NCI-H524 (cell line): ENCODE measurements at regions not wholly inside any gene's neighbourhood (a gene's known extent, or its start where the extent isn't known, plus 50 kb on each side); places are given as distances from the start of the nearest gene placed in this dataset.

Experiments used
- DNase-seq, 2 experiments: peaks; one replicate each; lab custom pipeline; 2025; lab: John Stamatoyannopoulos, UW

- no peak for DNase-seq
Measured at GRCh38 chr4:134337574-134337973, 136.0 kb upstream of the PABPC4L start.

GRCh38 chr4:134328741-134329140, 127.2 kb upstream of the PABPC4L start:
- DNase-seq, result no peak

DNA sequence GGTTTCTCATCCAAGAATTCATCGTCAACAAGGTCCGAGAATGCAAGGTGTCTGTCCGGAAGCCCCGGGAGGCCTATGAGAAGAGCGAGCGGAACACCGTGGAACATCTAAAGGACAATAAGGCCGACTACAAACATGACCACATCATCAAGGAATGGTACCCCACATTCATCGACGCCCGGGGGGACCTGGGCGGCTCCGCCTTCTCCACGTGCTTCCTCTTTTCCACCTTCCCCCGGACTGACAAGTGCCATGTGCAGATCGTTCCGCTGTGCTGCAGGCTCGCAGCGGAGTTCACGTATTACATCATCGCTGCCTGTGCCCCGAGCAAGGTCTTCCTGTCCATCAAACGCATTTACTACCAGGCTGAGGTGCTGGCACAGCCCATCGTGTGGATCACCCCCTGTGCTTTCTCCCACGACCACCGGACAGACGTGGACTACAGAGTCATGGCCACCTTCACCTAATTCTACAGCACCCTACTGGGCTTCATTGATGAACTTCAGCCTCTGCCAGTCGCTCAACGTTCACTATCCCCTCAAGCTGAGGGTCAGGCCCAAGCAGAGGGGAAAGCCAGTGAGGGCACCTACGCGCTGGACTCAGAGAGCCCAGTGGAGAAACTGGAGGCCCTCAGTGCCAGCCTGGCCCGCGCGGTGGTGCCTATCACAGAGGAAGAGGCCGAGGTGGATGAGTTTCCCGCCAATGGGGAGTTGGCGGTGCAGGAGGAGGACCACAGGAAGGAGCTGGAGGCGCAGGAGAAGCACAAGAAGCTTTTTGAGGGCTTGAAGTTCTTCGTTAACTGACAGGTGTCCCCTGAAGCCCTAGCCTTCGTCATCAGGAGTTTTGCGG, 125.9 kb upstream of the PABPC4L start:
- DNase-seq, result no peak

- DNase-seq, result no peak
Measured at GRCh38 chr4:134326866-134327265, 125.3 kb upstream of the PABPC4L start.

- no peak for DNase-seq
Measured at GRCh38 chr4:134324179-134324578, 122.6 kb upstream of the PABPC4L start.

GRCh38 chr4:134320048-134320447, 118.5 kb upstream of the PABPC4L start:
- DNase-seq, result no peak

DNA sequence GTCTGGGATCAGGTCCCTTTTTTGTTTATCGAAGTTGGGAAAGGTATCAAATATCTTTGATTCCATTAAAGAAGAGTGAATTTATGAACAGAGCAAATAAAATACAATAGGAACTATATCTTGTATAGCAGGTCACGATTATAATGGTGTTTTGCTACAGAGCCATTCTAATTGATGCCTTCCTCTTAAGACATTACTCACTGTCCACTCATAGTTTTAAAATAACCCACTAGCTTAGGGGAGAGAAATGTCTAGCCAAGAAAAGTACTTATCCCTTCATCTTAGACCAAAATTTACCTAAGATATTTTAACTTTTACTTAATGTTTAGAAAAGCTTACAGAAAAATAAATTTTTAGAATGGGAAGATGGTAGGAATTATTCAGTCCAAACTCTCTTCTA, 112.0 kb upstream of the PABPC4L start:
- DNase-seq, result no peak

DNA sequence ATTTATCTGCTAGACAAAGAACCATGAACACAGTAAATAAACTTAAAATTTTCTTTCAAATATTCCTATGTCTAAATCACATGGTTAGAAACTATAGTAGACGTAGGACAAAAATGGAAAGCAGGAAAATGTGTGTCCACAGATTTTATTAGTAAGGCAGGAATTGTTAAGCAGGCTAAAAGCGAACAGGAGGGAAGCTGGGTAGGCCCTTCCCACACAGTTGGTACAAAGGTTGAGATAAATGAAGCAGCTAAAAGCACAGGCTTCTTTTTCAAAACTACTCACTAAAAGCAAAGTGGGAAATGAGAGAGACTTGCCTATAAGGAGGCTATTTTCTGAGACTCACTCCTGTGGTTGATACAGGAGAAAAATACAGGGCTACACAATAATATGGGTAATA, 108.1 kb upstream of the PABPC4L start:
- DNase-seq, result no peak

- DNase-seq, result no peak
Measured at GRCh38 chr4:134308910-134309309, 107.3 kb upstream of the PABPC4L start.

DNA sequence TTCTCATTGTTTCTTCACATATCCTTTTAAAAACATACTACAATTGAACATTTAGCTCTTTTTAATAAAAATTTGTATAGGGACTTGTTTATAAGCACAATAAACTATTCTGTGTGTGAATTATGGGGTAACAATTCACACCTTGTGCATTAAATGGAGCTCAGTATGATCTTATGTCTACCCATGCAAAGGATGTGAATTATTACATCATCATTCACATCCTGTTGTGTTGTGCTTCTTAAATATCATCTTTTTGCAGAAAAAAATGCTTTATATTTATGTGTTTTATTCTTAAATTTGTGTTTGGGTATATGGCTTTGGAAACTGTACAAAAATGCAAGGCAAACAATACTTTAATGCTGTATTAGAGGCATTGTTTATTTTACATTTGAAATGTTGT, 96.7 kb upstream of the PABPC4L start:
- no peak for DNase-seq

DNA sequence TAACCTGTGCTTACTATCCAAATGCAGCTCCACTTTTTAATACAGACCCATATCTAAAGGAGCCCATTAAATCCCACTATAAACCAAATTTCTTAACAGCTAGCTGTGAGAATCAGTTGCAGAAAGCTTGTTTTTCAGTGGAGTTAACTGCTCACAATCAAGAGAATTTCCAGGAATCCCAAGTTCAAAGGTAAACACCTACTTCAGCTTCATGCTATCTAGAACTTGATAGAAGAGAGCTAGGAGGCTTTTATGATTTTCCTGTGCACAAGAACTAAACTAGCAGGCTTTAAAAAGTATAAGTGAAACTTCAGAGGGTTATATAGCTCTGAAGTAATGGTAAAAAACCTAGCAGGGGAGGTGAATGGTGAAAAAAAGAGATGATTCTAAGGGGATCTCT, 96.2 kb upstream of the PABPC4L start:
- no peak for DNase-seq

DNA sequence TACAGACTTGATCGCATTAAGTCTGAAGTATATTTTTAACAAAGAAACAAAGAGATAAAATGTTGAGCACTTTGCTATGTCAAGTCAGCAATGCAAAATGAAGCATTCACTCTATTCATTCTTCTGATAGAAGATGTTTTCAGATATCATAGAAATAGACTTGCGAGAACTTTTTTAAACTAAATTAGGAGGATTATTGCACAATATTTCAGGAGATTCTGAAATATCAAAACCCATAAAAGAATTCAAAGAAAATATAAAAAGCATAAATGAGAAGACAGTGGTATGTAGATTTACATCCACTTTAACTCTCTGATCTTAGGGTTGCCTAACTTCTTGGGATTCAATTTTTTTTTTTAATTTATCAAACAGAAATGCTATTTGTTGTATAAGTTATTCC, 81.1 kb upstream of the PABPC4L start:
- no peak for DNase-seq

GRCh38 chr4:134278675-134279074, 77.1 kb upstream of the PABPC4L start:
- DNase-seq, result no peak

DNA sequence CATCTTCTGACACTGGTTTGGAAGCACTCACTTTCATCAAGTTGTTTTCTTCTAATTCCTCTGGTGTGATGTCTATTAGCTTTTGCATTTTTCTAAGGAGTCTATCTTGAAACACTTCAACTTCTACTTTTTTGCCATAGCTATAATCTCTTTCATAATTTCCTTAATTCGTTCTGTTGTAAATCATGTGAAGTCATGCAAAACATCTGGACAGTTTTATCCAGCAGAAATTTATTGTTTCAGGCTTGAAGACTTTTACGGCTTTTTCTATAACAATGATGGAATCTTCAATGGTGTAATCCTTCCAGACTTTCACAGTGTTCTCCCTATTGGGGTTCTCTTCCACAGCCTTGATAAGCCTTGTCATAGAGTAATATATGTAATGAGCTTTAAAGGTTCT, 74.9 kb upstream of the PABPC4L start:
- DNase-seq, result no peak

GRCh38 chr4:134260126-134260525, 58.5 kb upstream of the PABPC4L start:
- no peak for DNase-seq
